ENCODE measurements at regions not wholly inside any gene's neighbourhood (a gene's known extent, or its start where the extent isn't known, plus 50 kb on each side); places are given as distances from the start of the nearest gene placed in this dataset.

GRCh38 chr13:61905054-61905453, 489.4 kb upstream of the PCDH20 start:
- no peaks in the 10 kb centered on the region for H3K27me3 ChIP-seq (ENCODE audit: control insufficient read depth in 4 of 4, insufficient read depth in 4 of 4, low read length in 3 of 4)
- H3K9me3 ChIP-seq (ENCODE audit: control insufficient read depth in 4 of 4, low read length in 3 of 4): no peaks in the 10 kb centered on the region
- TF ChIP-seq HNF4G (IDR thresholded peaks at IDR 0.05) (no peak), GABPA (IDR thresholded peaks at IDR 0.05 in 1 of 2, conservative IDR thresholded peaks at IDR 0.05 in 1 of 2) (no peak)
- no peak for DNase-seq (ENCODE audit: low spot score)
- H3K9ac ChIP-seq (ENCODE audit: low read depth in 1 of 2, low read length in 2 of 2): no peak overlapping the region
- H3K27ac ChIP-seq (ENCODE audit: low read depth in 1 of 2, low read length in 2 of 2): no peak overlapping the region
- H3K36me3 ChIP-seq (ENCODE audit: control insufficient read depth in 4 of 4, insufficient read depth in 3 of 4, low read depth in 1 of 4, low read length in 3 of 4): no peaks in the 10 kb centered on the region
- H3K4me1 ChIP-seq (ENCODE audit: control insufficient read depth in 4 of 4, insufficient read depth in 4 of 4, low read length in 3 of 4): no peaks in the 10 kb centered on the region
- WGBS: 81% methylated on average over 2 of the region's 2 CpGs
- H3K4me3 ChIP-seq (ENCODE audit: low read depth in 1 of 3, low read length in 3 of 3): no peak overlapping the region

GRCh38 chr13:61901946-61902541, 486.4 kb upstream of the PCDH20 start:
- no peak for DNase-seq (ENCODE audit: low spot score)
- no peaks in the 10 kb centered on the region for H3K9me3 ChIP-seq (ENCODE audit: control insufficient read depth in 4 of 4, low read length in 3 of 4)
- H3K4me3 ChIP-seq (ENCODE audit: low read depth in 1 of 3, low read length in 3 of 3): no peak overlapping the region
- TF ChIP-seq EGR1 (IDR thresholded peaks at IDR 0.05; ENCODE audit: low read depth in 2 of 2) (no peak), RAD21 (IDR thresholded peaks at IDR 0.05) (no peak), REST (IDR thresholded peaks at IDR 0.05) (no peak), FOXA2 (IDR thresholded peaks at IDR 0.05) (no peak), JUND (IDR thresholded peaks at IDR 0.05) (no peak), SP1 (IDR thresholded peaks at IDR 0.05) (no peak), NR2F2 (IDR thresholded peaks at IDR 0.05) (no peak), ATF3 (IDR thresholded peaks at IDR 0.05) (no peak), HNF4A (conservative IDR thresholded peaks at IDR 0.05) (no peak), MAX (IDR thresholded peaks at IDR 0.05) (no peak), CTCF (IDR thresholded peaks at IDR 0.05; ENCODE audit: low read depth, low read length, missing input control) (no peak), YY1 (IDR thresholded peaks at IDR 0.05) (no peak), HNF4G (IDR thresholded peaks at IDR 0.05) (no peak), RXRA (IDR thresholded peaks at IDR 0.05) (no peak), FOXA1 (IDR thresholded peaks at IDR 0.05) (no peak)
- H3K4me1 ChIP-seq (ENCODE audit: control insufficient read depth in 4 of 4, insufficient read depth in 4 of 4, low read length in 3 of 4): no peaks in the 10 kb centered on the region
- no peaks in the 10 kb centered on the region for H3K27me3 ChIP-seq (ENCODE audit: control insufficient read depth in 4 of 4, insufficient read depth in 4 of 4, low read length in 3 of 4)
- H3K27ac ChIP-seq (ENCODE audit: low read depth in 1 of 2, low read length in 2 of 2): no peak overlapping the region
- H3K9ac ChIP-seq (ENCODE audit: low read depth in 1 of 2, low read length in 2 of 2): no peak overlapping the region
- no peaks in the 10 kb centered on the region for H3K36me3 ChIP-seq (ENCODE audit: control insufficient read depth in 4 of 4, insufficient read depth in 3 of 4, low read depth in 1 of 4, low read length in 3 of 4)

Data from liver (tissue), 8 donors.